Neuronal stem cell (in vitro differentiated cells): ENCODE measurements at regions not wholly inside any gene's neighbourhood (a gene's known extent, or its start where the extent isn't known, plus 50 kb on each side); places are given as distances from the start of the nearest gene placed in this dataset.

Experiments used
- DNase-seq: peaks from one replicate; pipeline ENCODE4 v3.0.0-alpha.2; 2013; ENCODE audit warnings: low spot score
- H2AFZ ChIP-seq: one replicate; pipeline ENCODE4 v1.6.1; 2013; ENCODE audit warnings: mild to moderate bottlenecking, low read length, inconsistent platforms
- H2AK5ac ChIP-seq: 2 replicates; pipeline ENCODE4 v1.6.1; 2013; ENCODE audit warnings: low read depth, mild to moderate bottlenecking, inconsistent platforms, low read length, moderate library complexity, mixed read lengths
- H2BK120ac ChIP-seq: 2 replicates; pipeline ENCODE4 v1.6.1; 2013; ENCODE audit warnings: low read depth, mild to moderate bottlenecking, inconsistent platforms, low read length, moderate library complexity, mixed read lengths
- H2BK12ac ChIP-seq: one replicate; pipeline ENCODE4 v1.6.1; 2013; ENCODE audit warnings: low read length, inconsistent platforms
- H2BK15ac ChIP-seq: 2 replicates; pipeline ENCODE4 v1.6.1; 2013; ENCODE audit warnings: mild to moderate bottlenecking, low read length, inconsistent platforms, mixed read lengths
- H2BK5ac ChIP-seq: one replicate; pipeline ENCODE4 v1.6.1; 2013; ENCODE audit warnings: inconsistent platforms, mild to moderate bottlenecking, low read length, moderate library complexity
- H3K14ac ChIP-seq: one replicate; pipeline ENCODE4 v1.6.1; 2013; ENCODE audit warnings: low read length, inconsistent platforms
- H3K18ac ChIP-seq: 2 replicates; pipeline ENCODE4 v1.6.1; 2013; ENCODE audit warnings: low read length, inconsistent platforms
- H3K23ac ChIP-seq: 2 replicates; pipeline ENCODE4 v1.6.1; 2013; ENCODE audit warnings: low read depth, mild to moderate bottlenecking, mixed read lengths, low read length, inconsistent platforms; ENCODE audit not compliant: poor library complexity
- H3K27ac ChIP-seq: replicated peaks from 3 replicates; pipeline ENCODE4 v1.5.1; 2013; ENCODE audit warnings: low read length, inconsistent platforms
- H3K27me3 ChIP-seq, 3 experiments: 2 replicates each; pipeline ENCODE4 v1.6.1; 2013; ENCODE audit warnings: low read length in 3 of 3, mild to moderate bottlenecking in 2 of 3, inconsistent platforms in 1 of 3, low read depth in 1 of 3, mixed read lengths in 1 of 3, moderate library complexity in 1 of 3; ENCODE audit not compliant: control insufficient read depth in 3 of 3, insufficient read depth in 3 of 3
- H3K36me3 ChIP-seq, 2 donors: replicated peaks in 1 of 2; 2 replicates each; pipeline ENCODE4 v1.6.1; 2013; ENCODE audit warnings: low read length in 2 of 2; ENCODE audit not compliant: control insufficient read depth in 2 of 2, insufficient read depth in 2 of 2
- H3K4ac ChIP-seq: 2 replicates; pipeline ENCODE4 v1.6.1; 2013; ENCODE audit warnings: inconsistent platforms, mild to moderate bottlenecking, low read length, moderate library complexity
- H3K4me1 ChIP-seq, 2 donors: 1 replicate in 1 of 2; 2 replicates in 1 of 2; pipeline ENCODE4 v1.6.1; 2013; ENCODE audit warnings: low read length in 2 of 2, low read depth in 1 of 2; ENCODE audit not compliant: control insufficient read depth in 2 of 2, insufficient read depth in 1 of 2
- H3K4me2 ChIP-seq: one replicate; pipeline ENCODE4 v1.6.1; 2013; ENCODE audit warnings: mild to moderate bottlenecking, low read length, inconsistent platforms; ENCODE audit not compliant: insufficient read depth, poor library complexity, severe bottlenecking
- H3K4me3 ChIP-seq, 2 donors: 2 replicates each; pipeline ENCODE4 v1.5.1; 2013; ENCODE audit warnings: low read length in 2 of 2, mild to moderate bottlenecking in 2 of 2, inconsistent platforms in 1 of 2, moderate library complexity in 1 of 2
- H3K79me1 ChIP-seq: one replicate; pipeline ENCODE4 v1.6.1; 2013; ENCODE audit warnings: low read depth, mild to moderate bottlenecking, inconsistent platforms, low read length, moderate library complexity
- H3K9ac ChIP-seq: one replicate; pipeline ENCODE4 v1.6.1; 2013; ENCODE audit warnings: mild to moderate bottlenecking, low read depth, low read length, inconsistent platforms; ENCODE audit not compliant: poor library complexity
- H3K9me3 ChIP-seq, 2 donors: replicated peaks in 1 of 2; 2 replicates each; pipeline versions ENCODE3 to v1.6.1; 2013; ENCODE audit warnings: low read length in 2 of 2, mild to moderate bottlenecking in 2 of 2, inconsistent platforms in 1 of 2, low read depth in 1 of 2, mixed read lengths in 1 of 2, moderate library complexity in 1 of 2; ENCODE audit not compliant: control insufficient read depth in 2 of 2, insufficient read depth in 1 of 2
- H4K8ac ChIP-seq: one replicate; pipeline ENCODE4 v1.6.1; 2013; ENCODE audit warnings: low read depth, mild to moderate bottlenecking, inconsistent platforms, low read length, moderate library complexity
- H4K91ac ChIP-seq: one replicate; pipeline ENCODE4 v1.6.1; 2013; ENCODE audit warnings: low read length, low read depth, mild to moderate bottlenecking, inconsistent platforms; ENCODE audit not compliant: poor library complexity
- WGBS, 2 donors: extraction: QIAGEN DNeasy Blood & Tissue Kit; methylation state at CpG; one replicate each; pipeline ENCODE4 v1.1.7; 2013; ENCODE audit warnings: missing lambda C conversion rate in 2 of 2, mixed read lengths in 1 of 2; ENCODE audit not compliant: insufficient read length in 2 of 2, insufficient replicate concordance in 1 of 2; ENCODE audit errors: extremely low coverage in 2 of 2; 5-methylcytosine and 5-hydroxymethylcytosine counted together

- Histone ChIP-seq H3K4ac (no peak overlapping the region), H3K36me3 (no peaks in the 10 kb centered on the region), H4K91ac (no peak overlapping the region), H3K4me2 (no peak overlapping the region), H2BK120ac (peak overlapping the region; percentile 54), H2BK12ac (no peak overlapping the region), H2BK5ac (no peak overlapping the region), H3K23ac (no peak overlapping the region), H3K18ac (peak overlapping the region; percentile 74), H2AFZ (no peak overlapping the region), H3K27me3 (no peaks in the 10 kb centered on the region), H3K14ac (no peak overlapping the region), H3K4me3 (no peak overlapping the region), H2BK15ac (peak overlapping the region; percentile 9), H3K9ac (no peak overlapping the region), H3K4me1 (peaks cover 0 to 5% of the 10 kb centered on the region in 2 donors), H3K79me1 (no peaks in the 10 kb centered on the region), H3K27ac (no peak overlapping the region), H4K8ac (no peak overlapping the region), H2AK5ac (peak overlapping the region; percentile 40), H3K9me3 (no peaks in the 10 kb centered on the region)
- no CpG with 5 or more reads among the region's 5 CpGs for WGBS, 2 donors
- DNase-seq: no peak
Observed at GRCh38 chr2:128568106-128568505, 249.4 kb upstream of the HS6ST1 start.

DNA sequence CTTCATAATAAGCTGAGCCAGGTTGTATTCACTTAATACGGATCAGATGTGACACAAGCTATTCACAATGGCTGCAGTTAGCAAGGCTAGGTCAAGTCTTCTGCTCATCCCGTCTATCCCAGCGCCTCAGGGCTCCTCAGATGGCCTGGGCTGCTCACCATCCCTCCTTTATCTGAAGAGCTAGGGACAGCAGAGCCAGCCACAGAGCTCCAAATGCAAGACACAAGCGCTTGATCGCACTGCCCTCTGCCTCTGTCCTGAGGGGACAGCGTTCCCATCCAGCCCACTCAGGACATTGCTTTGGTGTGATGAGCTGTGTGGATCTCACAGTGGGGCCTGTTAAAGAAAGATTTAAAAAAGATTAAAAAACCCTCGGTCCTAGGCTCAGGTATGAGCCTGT lies 254.4 kb upstream of the HS6ST1 start:
- H3K4me1 ChIP-seq: no peaks in the 10 kb centered on the region
- no peak overlapping the region for H3K9ac ChIP-seq
- H3K4ac ChIP-seq: no peak overlapping the region
- DNase-seq: no peak
- H3K23ac ChIP-seq: no peak overlapping the region
- H4K91ac ChIP-seq: no peak overlapping the region
- H2AFZ ChIP-seq: no peak overlapping the region
- no peak overlapping the region for H2AK5ac ChIP-seq
- H2BK120ac ChIP-seq: no peak overlapping the region
- H3K9me3 ChIP-seq: no peaks in the 10 kb centered on the region
- H2BK5ac ChIP-seq: no peak overlapping the region
- WGBS, 2 donors: no CpG with 5 or more reads among the region's 7 CpGs
- no peak overlapping the region for H2BK12ac ChIP-seq
- no peak overlapping the region for H4K8ac ChIP-seq
- H3K36me3 ChIP-seq: no peaks in the 10 kb centered on the region
- no peaks in the 10 kb centered on the region for H3K79me1 ChIP-seq
- no peak overlapping the region for H2BK15ac ChIP-seq
- H3K27ac ChIP-seq: no peak overlapping the region
- H3K14ac ChIP-seq: no peak overlapping the region
- no peak overlapping the region for H3K4me2 ChIP-seq
- no peaks in the 10 kb centered on the region for H3K27me3 ChIP-seq
- H3K4me3 ChIP-seq: no peak overlapping the region
- H3K18ac ChIP-seq: peak overlapping the region; percentile 11

GRCh38 chr2:128573531-128573930 lies 254.9 kb upstream of the HS6ST1 start:
- Histone ChIP-seq H3K23ac (no peak overlapping the region), H3K4me2 (no peak overlapping the region), H2BK5ac (no peak overlapping the region), H3K36me3 (no peaks in the 10 kb centered on the region), H3K14ac (no peak overlapping the region), H3K4me1 (no peaks in the 10 kb centered on the region), H3K4me3 (no peak overlapping the region), H2AFZ (no peak overlapping the region), H4K91ac (no peak overlapping the region), H2AK5ac (no peak overlapping the region), H2BK15ac (no peak overlapping the region), H4K8ac (no peak overlapping the region), H3K9me3 (no peaks in the 10 kb centered on the region), H3K79me1 (no peaks in the 10 kb centered on the region), H3K18ac (no peak overlapping the region), H3K9ac (no peak overlapping the region), H2BK120ac (no peak overlapping the region), H2BK12ac (no peak overlapping the region), H3K4ac (no peak overlapping the region), H3K27me3 (no peaks in the 10 kb centered on the region), H3K27ac (no peak overlapping the region)
- no peak for DNase-seq
- WGBS, 2 donors: no CpG with 5 or more reads among the region's 4 CpGs

DNA sequence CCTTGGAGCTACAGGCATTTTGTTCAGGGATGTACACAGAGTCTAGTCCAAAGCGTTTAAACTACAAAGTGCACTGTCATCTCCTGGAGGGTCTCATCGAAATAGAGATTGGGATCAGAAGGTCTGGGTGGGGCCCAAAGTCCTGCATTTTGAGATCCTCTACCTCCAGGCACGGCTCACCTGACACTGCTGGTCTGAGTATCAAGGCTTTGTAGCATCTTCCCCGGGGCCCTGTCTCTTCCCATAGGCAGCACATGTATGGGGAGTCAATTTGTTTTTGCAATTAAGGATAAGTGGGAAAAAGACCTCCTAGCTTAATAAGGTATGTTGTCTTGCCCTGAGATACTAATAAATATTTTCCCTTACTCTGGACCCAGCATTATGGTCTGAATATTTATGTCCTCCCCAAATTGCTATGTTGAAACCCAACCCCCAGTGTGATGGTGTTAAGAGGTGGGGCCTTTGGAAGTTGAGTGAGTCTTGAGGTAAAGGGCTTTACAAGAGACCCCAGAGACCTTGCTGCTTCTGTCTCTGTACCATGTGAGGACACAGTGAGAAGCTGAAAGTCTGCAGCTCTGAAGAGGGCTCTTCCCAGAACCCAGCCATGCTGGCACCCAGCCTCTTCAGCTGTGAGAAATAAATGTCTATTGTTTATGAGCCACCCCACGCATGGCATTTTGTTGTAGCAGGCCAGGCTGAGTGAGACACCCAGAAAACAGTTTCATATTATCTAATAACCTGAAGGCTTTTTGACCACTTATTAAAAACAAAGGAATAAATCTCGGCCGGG lies 258.7 kb upstream of the HS6ST1 start:
- H2BK15ac ChIP-seq: no peak overlapping the region
- H3K4me1 ChIP-seq: no peaks in the 10 kb centered on the region
- no peak overlapping the region for H3K23ac ChIP-seq
- H3K18ac ChIP-seq: no peak overlapping the region
- no peaks in the 10 kb centered on the region for H3K27me3 ChIP-seq
- H2BK5ac ChIP-seq: no peak overlapping the region
- no peak overlapping the region for H2AK5ac ChIP-seq
- H2BK12ac ChIP-seq: no peak overlapping the region
- no peak overlapping the region for H3K14ac ChIP-seq
- no peaks in the 10 kb centered on the region for H3K9me3 ChIP-seq
- H3K36me3 ChIP-seq: no peaks in the 10 kb centered on the region
- no peak overlapping the region for H3K4me3 ChIP-seq
- H2BK120ac ChIP-seq: no peak overlapping the region
- H2AFZ ChIP-seq: no peak overlapping the region
- no peak overlapping the region for H3K4ac ChIP-seq
- H3K79me1 ChIP-seq: no peaks in the 10 kb centered on the region
- no peak overlapping the region for H4K8ac ChIP-seq
- no peak overlapping the region for H3K9ac ChIP-seq
- no peak overlapping the region for H4K91ac ChIP-seq
- H3K4me2 ChIP-seq: no peak overlapping the region
- WGBS, 2 donors: no CpG with 5 or more reads among the region's 7 CpGs
- no peak overlapping the region for H3K27ac ChIP-seq
- no peak for DNase-seq
